HEK293 (cell line): ENCODE measurements at regions not wholly inside any gene's neighbourhood (a gene's known extent, or its start where the extent isn't known, plus 50 kb on each side); places are given as distances from the start of the nearest gene placed in this dataset.

ENCODE experiments used
- CTCF ChIA-PET: fragments of 350-600 bp; formaldehyde crosslinking; extraction: SDS; loops from one replicate; lab custom pipeline; 2021; ENCODE audit warnings: antibody characterized with exemption; lab: Yijun Ruan, JAX
- POLR2A ChIA-PET: fragments of 300-600 bp; formaldehyde crosslinking; extraction: SDS; loops from one replicate; lab custom pipeline; 2020; ENCODE audit warnings: antibody characterized with exemption, inconsistent platforms; lab: Yijun Ruan, JAX
- H3K27ac ChIP-seq: fragments of 200-500 bp; sonication (Bioruptor generic); 2 replicates; pipeline ENCODE4 v1.5.1; 2014; ENCODE audit warnings: low read depth, low read length, control low read depth, inconsistent platforms; ENCODE audit errors: extremely low read depth
- H3K36me3 ChIP-seq, 2 experiments: fragments of 200-500 bp in 1 of 2; sonication (Bioruptor generic) in 1 of 2; 1 replicate in 1 of 2; 2 replicates in 1 of 2; pipeline ENCODE4 v1.5.1; 2014 to 2017; ENCODE audit warnings: inconsistent platforms in 2 of 2, low read length in 2 of 2; ENCODE audit not compliant: control insufficient read depth in 2 of 2, insufficient read depth in 1 of 2
- H3K4me1 ChIP-seq: fragments of 200-500 bp; sonication (Bioruptor generic); 2 replicates; pipeline ENCODE4 v1.5.1; 2014; ENCODE audit warnings: mild to moderate bottlenecking, low read length, inconsistent platforms; ENCODE audit not compliant: control insufficient read depth, insufficient read depth
- H3K4me3 ChIP-seq: 2 replicates; pipeline ENCODE4 v1.5.1; 2011; ENCODE audit warnings: low read depth, mild to moderate bottlenecking, control low read depth, low read length, moderate library complexity
- H3K9me3 ChIP-seq: fragments of 200-500 bp; sonication (Bioruptor generic); 2 replicates; pipeline ENCODE4 v1.5.1; 2014; ENCODE audit warnings: low read depth, low read length, inconsistent platforms; ENCODE audit not compliant: control insufficient read depth, insufficient read depth
- RBAK ChIP-seq: fragments of 450-650 bp; formaldehyde crosslinking; IDR thresholded peaks from 2 replicates; pipeline ENCODE4 v1.5.1; 2016; ENCODE audit warnings: missing biosample characterization, missing genetic modification characterization
- SALL2 ChIP-seq: fragments of 450-650 bp; formaldehyde crosslinking; IDR thresholded peaks from 2 replicates; pipeline ENCODE4 v1.5.0; 2017; ENCODE audit warnings: missing biosample characterization, mild to moderate bottlenecking, missing genetic modification characterization, borderline replicate concordance
- SETDB1 ChIP-seq: IDR thresholded peaks from one replicate; pipeline ENCODE4 v1.6.1; 2017; ENCODE audit warnings: mild to moderate bottlenecking, low read length, moderate library complexity, mixed read lengths; ENCODE audit not compliant: insufficient read length
- TCF7L2 ChIP-seq: IDR thresholded peaks from 2 replicates; pipeline ENCODE4 v1.6.1; 2011; ENCODE audit warnings: low read depth, mild to moderate bottlenecking, inconsistent platforms, low read length, moderate library complexity, borderline replicate concordance
- WT1 ChIP-seq: fragments of 450-650 bp; formaldehyde crosslinking; IDR thresholded peaks from 2 replicates; pipeline ENCODE4 v1.5.1; 2016; ENCODE audit warnings: missing biosample characterization, missing genetic modification characterization
- ZBTB48 ChIP-seq: fragments of 450-650 bp; formaldehyde crosslinking; IDR thresholded peaks from 2 replicates; pipeline ENCODE4 v1.5.1; 2016; ENCODE audit warnings: missing biosample characterization, missing genetic modification characterization
- ZBTB7A ChIP-seq: fragments of 450-650 bp; formaldehyde crosslinking; IDR thresholded peaks from 2 replicates; pipeline ENCODE4 v1.5.1; 2016; ENCODE audit warnings: low read depth, missing biosample characterization, missing genetic modification characterization
- ZNF138 ChIP-seq: fragments of 450-650 bp; formaldehyde crosslinking; IDR thresholded peaks from 2 replicates; pipeline ENCODE4 v1.5.1; 2016; ENCODE audit warnings: missing biosample characterization, missing genetic modification characterization, borderline replicate concordance
- ZNF341 ChIP-seq: fragments of 450-650 bp; formaldehyde crosslinking; IDR thresholded peaks from 2 replicates; pipeline ENCODE4; 2016; ENCODE audit warnings: low read depth, missing biosample characterization, missing genetic modification characterization
- ZNF362 ChIP-seq: fragments of 450-650 bp; formaldehyde crosslinking; IDR thresholded peaks from 2 replicates; pipeline ENCODE4 v1.5.1; 2016; ENCODE audit warnings: missing biosample characterization, missing genetic modification characterization
- ZNF398 ChIP-seq: fragments of 450-650 bp; formaldehyde crosslinking; IDR thresholded peaks from 2 replicates; pipeline ENCODE4 v1.5.1; 2017; ENCODE audit warnings: missing biosample characterization, missing genetic modification characterization
- ZNF433 ChIP-seq: fragments of 450-650 bp; formaldehyde crosslinking; IDR thresholded peaks from 2 replicates; pipeline ENCODE4 v1.5.1; 2016; ENCODE audit warnings: missing biosample characterization, missing genetic modification characterization, low read depth
- ZNF521 ChIP-seq: fragments of 450-650 bp; formaldehyde crosslinking; IDR thresholded peaks from 2 replicates; pipeline ENCODE4 v1.5.1; 2017; ENCODE audit warnings: missing biosample characterization, mild to moderate bottlenecking, missing genetic modification characterization
- ZNF549 ChIP-seq: fragments of 450-650 bp; IDR thresholded peaks from 2 replicates; pipeline ENCODE4 v1.5.1; 2018; ENCODE audit warnings: missing biosample characterization, missing genetic modification characterization, mild to moderate bottlenecking, inconsistent platforms, moderate library complexity
- ZNF555 ChIP-seq: fragments of 450-650 bp; formaldehyde crosslinking; conservative IDR thresholded peaks from 2 replicates; pipeline ENCODE4 v1.5.1; 2017; ENCODE audit warnings: missing biosample characterization, mild to moderate bottlenecking, missing genetic modification characterization, inconsistent platforms
- ZNF621 ChIP-seq: fragments of 450-650 bp; formaldehyde crosslinking; IDR thresholded peaks from 2 replicates; pipeline ENCODE4 v1.5.1; 2017; ENCODE audit warnings: missing biosample characterization, missing genetic modification characterization
- ZNF645 ChIP-seq: fragments of 450-650 bp; formaldehyde crosslinking; IDR thresholded peaks from 2 replicates; pipeline ENCODE4; 2016; ENCODE audit warnings: missing biosample characterization, missing genetic modification characterization
- ZNF654 ChIP-seq: fragments of 450-650 bp; formaldehyde crosslinking; IDR thresholded peaks from 2 replicates; pipeline ENCODE4 v1.5.1; 2016; ENCODE audit warnings: low read depth, missing biosample characterization, missing genetic modification characterization
- ZNF704 ChIP-seq: fragments of 450-650 bp; formaldehyde crosslinking; IDR thresholded peaks from 2 replicates; pipeline ENCODE4 v1.5.1; 2016; ENCODE audit warnings: missing biosample characterization, missing genetic modification characterization
- ZNF776 ChIP-seq: fragments of 450-650 bp; formaldehyde crosslinking; IDR thresholded peaks from 2 replicates; pipeline ENCODE4 v1.5.0; 2017; ENCODE audit warnings: missing biosample characterization, missing genetic modification characterization, borderline replicate concordance
- TF ChIP-seq, protein P1 (sequence below): fragments of 450-650 bp; formaldehyde crosslinking; IDR thresholded peaks from 2 replicates; pipeline ENCODE4 v1.5.1; 2016; ENCODE audit warnings: missing biosample characterization, missing genetic modification characterization

DNA sequence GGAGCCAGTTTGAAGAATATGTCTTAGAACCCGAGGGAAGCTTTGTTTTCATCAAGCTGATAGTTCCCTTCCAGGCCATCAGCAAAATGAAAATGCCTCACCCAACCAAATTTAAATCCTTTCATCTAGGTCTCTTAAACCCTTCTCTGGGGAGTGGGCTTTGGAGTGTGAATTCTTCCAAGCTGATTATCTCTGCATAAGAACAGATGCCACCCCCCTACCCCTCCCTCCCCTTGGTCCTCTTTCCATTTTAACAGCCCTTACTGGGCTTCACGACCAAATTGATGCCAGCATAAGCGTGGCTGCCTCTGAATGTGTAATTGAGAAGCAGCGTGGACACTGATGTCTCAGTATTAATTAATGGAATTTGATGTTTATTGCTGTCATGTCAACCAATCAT, 509.7 kb upstream of the CLINT1 start:
- ChIA-PET POLR2A (no interaction called here), CTCF (no interaction called here)
- H3K4me1 ChIP-seq: no peaks in the 10 kb centered on the region
- H3K4me3 ChIP-seq: no peak overlapping the region
- no peak overlapping the region for H3K27ac ChIP-seq
- no peaks in the 10 kb centered on the region for H3K36me3 ChIP-seq
- TF ChIP-seq ZBTB48 (tag by site-specific recombination) (no peak), ZNF398 (no peak), ZBTB7A (tag by site-specific recombination) (no peak), ZNF549 (no peak), ZNF433 (tag by site-specific recombination) (no peak), ZNF776 (tag by site-specific recombination) (no peak), ZNF704 (no peak), SETDB1 (no peak)
- no peaks in the 10 kb centered on the region for H3K9me3 ChIP-seq

GRCh38 chr5:158364367-158364766, 505.4 kb upstream of the CLINT1 start:
- CTCF ChIA-PET: no interaction called here
- no peak overlapping the region for H3K27ac ChIP-seq
- no peaks in the 10 kb centered on the region for H3K9me3 ChIP-seq
- POLR2A ChIA-PET: no interaction called here
- TF ChIP-seq ZNF362 (tag by site-specific recombination) (no peak), ZNF654 (tag by site-specific recombination) (no peak), ZNF138 (tag by site-specific recombination) (no peak), WT1 (tag by site-specific recombination) (no peak), ZNF621 (tag by site-specific recombination) (no peak), ZNF555 (tag by site-specific recombination) (no peak), ZNF704 (no peak), SALL2 (tag by site-specific recombination) (no peak), ZNF341 (tag by site-specific recombination) (no peak), RBAK (no peak), ZNF645 (tag by site-specific recombination) (no peak), TCF7L2 (no peak), ZNF521 (no peak)
- TF ChIP-seq, protein P1, sequence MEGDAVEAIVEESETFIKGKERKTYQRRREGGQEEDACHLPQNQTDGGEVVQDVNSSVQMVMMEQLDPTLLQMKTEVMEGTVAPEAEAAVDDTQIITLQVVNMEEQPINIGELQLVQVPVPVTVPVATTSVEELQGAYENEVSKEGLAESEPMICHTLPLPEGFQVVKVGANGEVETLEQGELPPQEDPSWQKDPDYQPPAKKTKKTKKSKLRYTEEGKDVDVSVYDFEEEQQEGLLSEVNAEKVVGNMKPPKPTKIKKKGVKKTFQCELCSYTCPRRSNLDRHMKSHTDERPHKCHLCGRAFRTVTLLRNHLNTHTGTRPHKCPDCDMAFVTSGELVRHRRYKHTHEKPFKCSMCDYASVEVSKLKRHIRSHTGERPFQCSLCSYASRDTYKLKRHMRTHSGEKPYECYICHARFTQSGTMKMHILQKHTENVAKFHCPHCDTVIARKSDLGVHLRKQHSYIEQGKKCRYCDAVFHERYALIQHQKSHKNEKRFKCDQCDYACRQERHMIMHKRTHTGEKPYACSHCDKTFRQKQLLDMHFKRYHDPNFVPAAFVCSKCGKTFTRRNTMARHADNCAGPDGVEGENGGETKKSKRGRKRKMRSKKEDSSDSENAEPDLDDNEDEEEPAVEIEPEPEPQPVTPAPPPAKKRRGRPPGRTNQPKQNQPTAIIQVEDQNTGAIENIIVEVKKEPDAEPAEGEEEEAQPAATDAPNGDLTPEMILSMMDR (tag by site-specific recombination): no peak
- no peaks in the 10 kb centered on the region for H3K36me3 ChIP-seq
- no peak overlapping the region for H3K4me3 ChIP-seq
- no peaks in the 10 kb centered on the region for H3K4me1 ChIP-seq
